ENCODE measurements at regions not wholly inside any gene's neighbourhood (a gene's known extent, or its start where the extent isn't known, plus 50 kb on each side); places are given as distances from the start of the nearest gene placed in this dataset.

DNA sequence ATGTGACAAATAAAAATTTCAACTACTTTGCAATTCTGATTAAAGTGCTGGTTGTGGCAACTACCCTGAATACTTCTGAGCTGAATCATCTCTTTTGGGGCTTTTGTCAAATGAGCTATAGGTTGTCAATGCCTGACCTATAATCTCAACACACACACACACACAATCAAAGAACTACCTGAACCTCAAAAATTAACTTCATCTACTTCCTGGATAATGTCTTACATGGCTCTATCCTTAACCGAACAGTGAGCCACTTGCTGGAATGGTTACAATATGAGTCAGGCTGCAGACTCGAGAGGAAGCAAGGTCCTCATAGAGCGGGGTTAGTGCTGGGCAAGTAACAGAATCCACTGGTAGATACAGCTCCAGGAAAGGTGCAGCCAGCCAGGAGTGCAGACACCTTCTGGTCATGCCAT, 70.6 kb upstream of the DST start:
- TF ChIP-seq, protein P1, sequence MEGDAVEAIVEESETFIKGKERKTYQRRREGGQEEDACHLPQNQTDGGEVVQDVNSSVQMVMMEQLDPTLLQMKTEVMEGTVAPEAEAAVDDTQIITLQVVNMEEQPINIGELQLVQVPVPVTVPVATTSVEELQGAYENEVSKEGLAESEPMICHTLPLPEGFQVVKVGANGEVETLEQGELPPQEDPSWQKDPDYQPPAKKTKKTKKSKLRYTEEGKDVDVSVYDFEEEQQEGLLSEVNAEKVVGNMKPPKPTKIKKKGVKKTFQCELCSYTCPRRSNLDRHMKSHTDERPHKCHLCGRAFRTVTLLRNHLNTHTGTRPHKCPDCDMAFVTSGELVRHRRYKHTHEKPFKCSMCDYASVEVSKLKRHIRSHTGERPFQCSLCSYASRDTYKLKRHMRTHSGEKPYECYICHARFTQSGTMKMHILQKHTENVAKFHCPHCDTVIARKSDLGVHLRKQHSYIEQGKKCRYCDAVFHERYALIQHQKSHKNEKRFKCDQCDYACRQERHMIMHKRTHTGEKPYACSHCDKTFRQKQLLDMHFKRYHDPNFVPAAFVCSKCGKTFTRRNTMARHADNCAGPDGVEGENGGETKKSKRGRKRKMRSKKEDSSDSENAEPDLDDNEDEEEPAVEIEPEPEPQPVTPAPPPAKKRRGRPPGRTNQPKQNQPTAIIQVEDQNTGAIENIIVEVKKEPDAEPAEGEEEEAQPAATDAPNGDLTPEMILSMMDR (conservative IDR thresholded peaks at IDR 0.05; ENCODE audit: low read depth in 2 of 2) = no peak
- TF ChIP-seq EZH2phosphoT487 (IDR thresholded peaks at IDR 0.05; ENCODE audit: unreplicated experiment) (no peak), CREB1 (CRISPR knock-in tag; IDR thresholded peaks at IDR 0.05; ENCODE audit: low read depth) (no peak), JUNB (IDR thresholded peaks at IDR 0.05; ENCODE audit: unreplicated experiment) (no peak), EZH2 (IDR thresholded peaks at IDR 0.05; ENCODE audit: low read depth, unreplicated experiment) (no peak)

Measured in GM23338 (cell line).